ENCODE measurements at regions not wholly inside any gene's neighbourhood (a gene's known extent, or its start where the extent isn't known, plus 50 kb on each side); places are given as distances from the start of the nearest gene placed in this dataset.

DNA sequence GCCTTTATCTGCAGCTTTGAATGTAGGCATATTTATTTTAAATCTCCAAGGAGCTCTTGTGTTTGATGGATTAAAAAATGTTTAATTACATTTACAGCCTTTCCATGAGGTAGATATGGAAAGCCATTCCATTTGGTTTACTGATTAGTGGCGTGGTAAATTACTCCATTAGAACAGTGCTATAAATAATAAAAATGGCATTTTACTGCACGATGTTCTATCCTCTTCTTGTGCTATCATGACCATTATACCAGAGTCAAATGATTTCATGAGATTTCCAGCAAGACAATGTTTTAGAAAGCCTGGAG is 250.9 kb upstream of the HTR2A start:
- no peak for TF ChIP-seq POLR2A (IDR thresholded peaks at IDR 0.05)
- TF ChIP-seq, protein P1, sequence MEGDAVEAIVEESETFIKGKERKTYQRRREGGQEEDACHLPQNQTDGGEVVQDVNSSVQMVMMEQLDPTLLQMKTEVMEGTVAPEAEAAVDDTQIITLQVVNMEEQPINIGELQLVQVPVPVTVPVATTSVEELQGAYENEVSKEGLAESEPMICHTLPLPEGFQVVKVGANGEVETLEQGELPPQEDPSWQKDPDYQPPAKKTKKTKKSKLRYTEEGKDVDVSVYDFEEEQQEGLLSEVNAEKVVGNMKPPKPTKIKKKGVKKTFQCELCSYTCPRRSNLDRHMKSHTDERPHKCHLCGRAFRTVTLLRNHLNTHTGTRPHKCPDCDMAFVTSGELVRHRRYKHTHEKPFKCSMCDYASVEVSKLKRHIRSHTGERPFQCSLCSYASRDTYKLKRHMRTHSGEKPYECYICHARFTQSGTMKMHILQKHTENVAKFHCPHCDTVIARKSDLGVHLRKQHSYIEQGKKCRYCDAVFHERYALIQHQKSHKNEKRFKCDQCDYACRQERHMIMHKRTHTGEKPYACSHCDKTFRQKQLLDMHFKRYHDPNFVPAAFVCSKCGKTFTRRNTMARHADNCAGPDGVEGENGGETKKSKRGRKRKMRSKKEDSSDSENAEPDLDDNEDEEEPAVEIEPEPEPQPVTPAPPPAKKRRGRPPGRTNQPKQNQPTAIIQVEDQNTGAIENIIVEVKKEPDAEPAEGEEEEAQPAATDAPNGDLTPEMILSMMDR (IDR thresholded peaks at IDR 0.05) = no peak

Data from heart left ventricle (tissue), 13 donors.